Breast epithelium (tissue), 4 donors: ENCODE measurements at regions not wholly inside any gene's neighbourhood (a gene's known extent, or its start where the extent isn't known, plus 50 kb on each side); places are given as distances from the start of the nearest gene placed in this dataset.
A peak's percentile ranks its signal among the peaks of the same experiment; 100 is the strongest.
"Not testable (repeated sequence)": the region's sequence is repeated elsewhere in the genome, so short reads cannot be mapped to it uniquely, and the experiment has no call there.

ENCODE experiments used
- DNase-seq, 2 donors: peaks; one replicate each; pipeline ENCODE4 v3.0.0-alpha.2; 2019; ENCODE audit warnings: low spot score in 2 of 2
- H3K27ac ChIP-seq, 2 donors: fragments of 200-600 bp; sonication (generic) in 1 of 2; one replicate each; pipeline ENCODE4 v1.5.1; 2016 to 2019; ENCODE audit warnings: mild to moderate bottlenecking in 1 of 2
- H3K27me3 ChIP-seq, 2 donors: fragments of 200-600 bp; sonication (generic) in 1 of 2; one replicate each; pipeline versions ENCODE4 v1.5.1 to v1.6.0; 2017 to 2019; ENCODE audit warnings: control low read depth in 1 of 2, mild to moderate bottlenecking in 1 of 2
- H3K36me3 ChIP-seq: fragments of 200-600 bp; one replicate; pipeline ENCODE4 v1.5.1; 2019
- H3K4me1 ChIP-seq, 2 donors: fragments of 200-600 bp; sonication (generic); one replicate each; pipeline ENCODE4 v1.5.1; 2016 to 2019; ENCODE audit warnings: control low read depth in 1 of 2
- H3K4me3 ChIP-seq, 3 donors: fragments of 200-600 bp; sonication (generic); 1 replicate in 2 of 3; 2 replicates in 1 of 3; pipeline ENCODE4 v1.5.1; 2016 to 2019; ENCODE audit warnings: mild to moderate bottlenecking in 3 of 3, moderate library complexity in 2 of 3
- H3K9me3 ChIP-seq, 2 donors: fragments of 200-600 bp; sonication (generic) in 1 of 2; one replicate each; pipeline ENCODE4 v1.5.1; 2016 to 2019; ENCODE audit warnings: control low read depth in 1 of 2
- CTCF ChIP-seq, 3 donors: fragments of 450-650 bp; IDR thresholded peaks; one replicate each; pipeline ENCODE4 v1.5.1; 2016 to 2017; ENCODE audit warnings: antibody characterized with exemption in 3 of 3, mild to moderate bottlenecking in 3 of 3, moderate library complexity in 3 of 3
- POLR2A ChIP-seq: fragments of 450-650 bp; IDR thresholded peaks from one replicate; pipeline ENCODE4 v1.6.1; 2016; ENCODE audit warnings: antibody characterized with exemption, mild to moderate bottlenecking, moderate library complexity
- POLR2AphosphoS5 ChIP-seq, 3 donors: sonication (generic); formaldehyde crosslinking; IDR thresholded peaks; one replicate each; pipeline ENCODE4 v1.6.1; 2017; ENCODE audit warnings: antibody characterized with exemption in 3 of 3
- intact Hi-C: fragments of 100-400 bp; cut with DNase I; formaldehyde crosslinking; loops from one replicate; pipeline ENCODE4 v1.15.1; 2023; ENCODE audit warnings: low total_unique reads

- TF ChIP-seq POLR2A (no peak), CTCF (IDR thresholded peaks at IDR 0.05) (no peak), POLR2AphosphoS5 (IDR thresholded peaks at IDR 0.05) (no peak)
- DNase-seq = no peak
- intact Hi-C loops = no loop called here
- no peaks in the 10 kb centered on the region for H3K9me3 ChIP-seq
- H3K36me3 ChIP-seq = no peaks in the 10 kb centered on the region
- no peaks in the 10 kb centered on the region for H3K27me3 ChIP-seq
- H3K4me1 ChIP-seq = no peaks in the 10 kb centered on the region
- no peak overlapping the region for H3K4me3 ChIP-seq
- H3K27ac ChIP-seq = peak overlapping the region in 1 of 2 donors; percentile 5
Observed at GRCh38 chr1:831522-831921, 92.2 kb upstream of the SAMD11 start.

- peak overlapping the region; percentile 5 for H3K27ac ChIP-seq
Observed at GRCh38 chr1:832136-832535, 91.6 kb upstream of the SAMD11 start.

GRCh38 chr1:833226-833625 lies 90.5 kb upstream of the SAMD11 start:
- not testable (repeated sequence) for H3K4me1 ChIP-seq

More at GRCh38 chr1:832136-832535, 91.6 kb upstream of the SAMD11 start:
- Histone ChIP-seq H3K4me3 (no peak overlapping the region), H3K4me1 (no peaks in the 10 kb centered on the region), H3K27me3 (no peaks in the 10 kb centered on the region), H3K9me3 (no peaks in the 10 kb centered on the region), H3K36me3 (no peaks in the 10 kb centered on the region)
- no peak for DNase-seq
- intact Hi-C loops = no loop called here
- TF ChIP-seq POLR2AphosphoS5 (IDR thresholded peaks at IDR 0.05) = no peak
- TF ChIP-seq POLR2A = no peak
- TF ChIP-seq CTCF (IDR thresholded peaks at IDR 0.05) = no peak

GRCh38 chr1:835509-835908 lies 88.2 kb upstream of the SAMD11 start:
- intact Hi-C loops, H3K9me3 ChIP-seq, DNase-seq, H3K4me3 ChIP-seq, H3K27ac ChIP-seq, H3K36me3 ChIP-seq, H3K27me3 ChIP-seq, H3K4me1 ChIP-seq: not testable (repeated sequence)

More at GRCh38 chr1:833226-833625, 90.5 kb upstream of the SAMD11 start:
- DNase-seq, H3K36me3 ChIP-seq, intact Hi-C loops, H3K9me3 ChIP-seq, H3K4me3 ChIP-seq, H3K27ac ChIP-seq, H3K27me3 ChIP-seq: not testable (repeated sequence)

GRCh38 chr1:837601-838000 lies 86.1 kb upstream of the SAMD11 start:
- intact Hi-C loops, H3K4me1 ChIP-seq: not testable (repeated sequence)

GRCh38 chr1:838291-838690 lies 85.4 kb upstream of the SAMD11 start:
- DNase-seq, H3K27me3 ChIP-seq, H3K4me3 ChIP-seq, intact Hi-C loops, H3K9me3 ChIP-seq, H3K4me1 ChIP-seq, H3K36me3 ChIP-seq, H3K27ac ChIP-seq: not testable (repeated sequence)

More at GRCh38 chr1:837601-838000, 86.1 kb upstream of the SAMD11 start:
- not testable (repeated sequence) for H3K27ac ChIP-seq, DNase-seq, H3K36me3 ChIP-seq, H3K4me3 ChIP-seq, H3K27me3 ChIP-seq, H3K9me3 ChIP-seq

- H3K4me3 ChIP-seq, H3K27me3 ChIP-seq, H3K36me3 ChIP-seq, intact Hi-C loops, H3K4me1 ChIP-seq, H3K27ac ChIP-seq, DNase-seq, H3K9me3 ChIP-seq: not testable (repeated sequence)
Observed at GRCh38 chr1:840592-840991, 83.1 kb upstream of the SAMD11 start.

GRCh38 chr1:841671-842425 lies 81.9 kb upstream of the SAMD11 start:
- H3K4me3 ChIP-seq, H3K27ac ChIP-seq, H3K4me1 ChIP-seq, H3K36me3 ChIP-seq, H3K9me3 ChIP-seq, intact Hi-C loops, H3K27me3 ChIP-seq, DNase-seq: not testable (repeated sequence)

GRCh38 chr1:842799-843198 lies 80.9 kb upstream of the SAMD11 start:
- not testable (repeated sequence) for H3K36me3 ChIP-seq

GRCh38 chr1:843946-844345 lies 79.8 kb upstream of the SAMD11 start:
- not testable (repeated sequence) for DNase-seq

More at GRCh38 chr1:842799-843198, 80.9 kb upstream of the SAMD11 start:
- DNase-seq, H3K27me3 ChIP-seq, H3K9me3 ChIP-seq, intact Hi-C loops, H3K27ac ChIP-seq, H3K4me3 ChIP-seq, H3K4me1 ChIP-seq: not testable (repeated sequence)

More at GRCh38 chr1:843946-844345, 79.8 kb upstream of the SAMD11 start:
- H3K27me3 ChIP-seq, H3K4me1 ChIP-seq, H3K9me3 ChIP-seq, H3K4me3 ChIP-seq, intact Hi-C loops, H3K36me3 ChIP-seq, H3K27ac ChIP-seq: not testable (repeated sequence)
